Left lung (tissue), 4 donors: ENCODE measurements at regions not wholly inside any gene's neighbourhood (a gene's known extent, or its start where the extent isn't known, plus 50 kb on each side); places are given as distances from the start of the nearest gene placed in this dataset.
"Not testable (repeated sequence)": the region's sequence is repeated elsewhere in the genome, so short reads cannot be mapped to it uniquely, and the experiment has no call there.

ENCODE experiments used
- ATAC-seq: fragments of 200-7000 bp; cut with Tn5 transposase; one replicate; pipeline ENCODE4 v1.9.1; 2020; ENCODE audit warnings: moderate library complexity
- DNase-seq, 4 donors: peaks; one replicate each; pipeline ENCODE4 v3.0.0-alpha.2; 2013 to 2020
- H3K27ac ChIP-seq, 2 donors: fragments of 200-600 bp; sonication (generic) in 1 of 2; one replicate each; pipeline versions ENCODE4 v1.5.0 to v1.8.0; 2020 to 2021
- H3K27me3 ChIP-seq, 2 donors: fragments of 200-600 bp; sonication (generic) in 1 of 2; one replicate each; pipeline versions ENCODE4 v1.5.0 to v1.8.0; 2020 to 2021
- H3K36me3 ChIP-seq, 2 donors: fragments of 200-600 bp; sonication (generic) in 1 of 2; one replicate each; pipeline versions ENCODE4 v1.5.0 to v1.8.0; 2020 to 2021
- H3K4me1 ChIP-seq, 2 donors: fragments of 200-600 bp; one replicate each; pipeline ENCODE4 v1.8.0; 2021
- H3K4me3 ChIP-seq, 2 donors: fragments of 200-600 bp; sonication (generic) in 1 of 2; one replicate each; pipeline versions ENCODE4 v1.5.0 to v1.8.0; 2020 to 2021; ENCODE audit warnings: mild to moderate bottlenecking in 1 of 2
- H3K9me3 ChIP-seq, 2 donors: fragments of 200-600 bp; sonication (generic) in 1 of 2; one replicate each; pipeline versions ENCODE4 v1.5.0 to v1.8.0; 2020 to 2021
- intact Hi-C, 2 donors: fragments of 100-400 bp; cut with DNase I; formaldehyde crosslinking; loops; one replicate each; pipeline versions ENCODE4 v1.11.2 to v1.14.2; 2022
- TF ChIP-seq, protein P1 (sequence below), 2 donors: fragments of 200-600 bp; sonication (generic) in 1 of 2; IDR thresholded peaks; one replicate each; pipeline versions ENCODE4 v1.5.0 to v1.8.0; 2021; ENCODE audit warnings: antibody characterized with exemption in 2 of 2
- donor health status: DM: no; HTN: yes; CAD: no.
- donor health status: DM: no; HTN: no; CAD: no.

DNA sequence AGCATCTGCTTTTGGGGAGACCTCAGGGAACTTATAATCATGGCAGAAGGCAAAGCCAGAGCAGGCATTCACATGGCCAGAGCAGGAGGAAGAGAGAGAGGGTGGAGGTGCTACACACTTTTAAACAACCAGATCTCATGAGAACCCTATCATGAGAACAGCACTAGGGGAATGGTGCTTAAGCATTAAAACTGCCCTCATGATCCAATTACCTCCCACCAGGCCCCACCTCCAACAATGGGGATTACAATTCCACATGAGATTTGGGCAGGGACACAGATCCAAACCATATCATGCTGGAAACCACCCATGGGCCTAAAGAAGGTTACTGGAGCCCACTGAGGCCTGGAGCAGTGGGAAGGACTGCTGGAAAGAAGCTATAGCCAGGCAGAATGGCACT lies 66.9 kb upstream of the CHST1 start:
- TF ChIP-seq, protein P1, sequence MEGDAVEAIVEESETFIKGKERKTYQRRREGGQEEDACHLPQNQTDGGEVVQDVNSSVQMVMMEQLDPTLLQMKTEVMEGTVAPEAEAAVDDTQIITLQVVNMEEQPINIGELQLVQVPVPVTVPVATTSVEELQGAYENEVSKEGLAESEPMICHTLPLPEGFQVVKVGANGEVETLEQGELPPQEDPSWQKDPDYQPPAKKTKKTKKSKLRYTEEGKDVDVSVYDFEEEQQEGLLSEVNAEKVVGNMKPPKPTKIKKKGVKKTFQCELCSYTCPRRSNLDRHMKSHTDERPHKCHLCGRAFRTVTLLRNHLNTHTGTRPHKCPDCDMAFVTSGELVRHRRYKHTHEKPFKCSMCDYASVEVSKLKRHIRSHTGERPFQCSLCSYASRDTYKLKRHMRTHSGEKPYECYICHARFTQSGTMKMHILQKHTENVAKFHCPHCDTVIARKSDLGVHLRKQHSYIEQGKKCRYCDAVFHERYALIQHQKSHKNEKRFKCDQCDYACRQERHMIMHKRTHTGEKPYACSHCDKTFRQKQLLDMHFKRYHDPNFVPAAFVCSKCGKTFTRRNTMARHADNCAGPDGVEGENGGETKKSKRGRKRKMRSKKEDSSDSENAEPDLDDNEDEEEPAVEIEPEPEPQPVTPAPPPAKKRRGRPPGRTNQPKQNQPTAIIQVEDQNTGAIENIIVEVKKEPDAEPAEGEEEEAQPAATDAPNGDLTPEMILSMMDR (IDR thresholded peaks at IDR 0.05): no peak
- Histone ChIP-seq H3K4me3 (no peak overlapping the region), H3K27me3 (no peaks in the 10 kb centered on the region), H3K9me3 (no peaks in the 10 kb centered on the region), H3K4me1 (no peaks in the 10 kb centered on the region), H3K27ac (no peak overlapping the region), H3K36me3 (no peaks in the 10 kb centered on the region)
- intact Hi-C loops: no loop called here
- ATAC-seq (no peak), DNase-seq (no peak)

DNA sequence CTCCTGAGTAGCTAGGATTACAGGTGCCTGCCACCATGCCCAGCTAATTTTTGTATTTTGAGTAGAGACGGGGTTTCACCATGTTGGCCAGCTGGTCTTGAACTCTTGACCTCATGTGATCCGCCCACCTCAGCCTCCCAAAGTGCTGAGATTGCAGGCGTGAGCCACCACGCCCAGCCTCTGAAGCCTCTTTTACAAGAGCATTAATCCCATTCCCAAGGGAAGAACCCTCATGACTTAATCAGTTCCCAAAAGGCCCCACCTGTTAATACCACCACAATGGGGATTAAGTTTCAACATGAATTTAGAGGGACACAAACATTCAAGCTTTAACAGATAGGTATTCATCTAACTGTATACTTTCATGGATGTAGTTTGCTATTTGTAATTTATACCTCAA lies 65.7 kb upstream of the CHST1 start:
- H3K9me3 ChIP-seq, intact Hi-C loops, H3K27ac ChIP-seq, DNase-seq, ATAC-seq, H3K36me3 ChIP-seq, H3K27me3 ChIP-seq, H3K4me1 ChIP-seq, H3K4me3 ChIP-seq: not testable (repeated sequence)

DNA sequence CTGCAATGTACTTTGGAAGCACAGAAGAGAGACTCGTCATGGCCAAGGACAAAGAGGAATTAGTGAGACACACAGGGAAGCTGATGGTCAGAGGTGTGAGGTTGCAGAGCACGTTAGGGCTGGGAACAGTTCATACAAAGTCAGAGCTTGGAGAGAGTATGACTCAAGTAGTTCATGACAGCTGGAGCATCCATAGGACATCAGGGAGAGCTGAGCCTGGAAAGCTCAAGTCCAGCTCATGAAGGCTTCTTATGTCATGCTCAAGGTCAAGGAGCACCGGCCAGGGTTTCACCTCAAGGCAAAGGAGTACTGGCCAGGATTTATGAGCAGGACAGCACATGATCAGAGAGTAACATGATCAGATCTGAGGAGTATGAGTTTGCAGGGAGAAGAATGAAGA lies 64.6 kb upstream of the CHST1 start:
- no peak for ATAC-seq
- TF ChIP-seq, protein P1 (IDR thresholded peaks at IDR 0.05): no peak
- Histone ChIP-seq H3K4me3 (no peak overlapping the region), H3K9me3 (no peaks in the 10 kb centered on the region), H3K4me1 (no peaks in the 10 kb centered on the region), H3K36me3 (no peaks in the 10 kb centered on the region), H3K27ac (no peak overlapping the region), H3K27me3 (no peaks in the 10 kb centered on the region)
- intact Hi-C loops: no loop called here
- no peak for DNase-seq

DNA sequence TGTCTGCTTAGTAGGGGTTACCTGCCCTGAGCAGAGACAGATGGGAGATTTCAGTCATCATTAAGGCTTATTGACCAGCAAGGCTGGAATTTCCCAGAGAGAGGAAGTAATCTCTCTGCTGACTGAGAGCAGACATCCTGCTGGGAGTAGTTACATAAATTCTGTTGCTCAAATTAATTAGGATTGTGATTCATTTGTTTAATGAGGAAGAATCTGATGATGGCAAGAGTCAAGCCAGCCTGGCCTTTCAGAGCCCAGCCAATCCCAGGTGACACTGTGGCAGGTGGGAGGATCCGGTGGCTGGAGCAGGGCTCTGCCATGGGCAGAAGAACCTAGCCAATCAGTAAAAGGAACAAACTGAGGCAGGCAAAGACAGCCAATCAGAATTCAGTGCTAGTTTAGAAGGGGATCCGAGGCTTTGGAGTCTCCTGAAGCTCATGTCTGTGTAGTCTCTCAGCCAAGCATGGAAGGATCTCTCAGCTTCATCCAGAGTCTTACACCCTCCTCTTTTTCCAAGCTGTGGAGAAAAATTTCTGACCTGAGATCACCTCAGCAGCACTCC lies 61.2 kb upstream of the CHST1 start:
- TF ChIP-seq, protein P1 (IDR thresholded peaks at IDR 0.05): no peak
- no peak overlapping the region for H3K4me3 ChIP-seq
- ATAC-seq: no peak
- no peaks in the 10 kb centered on the region for H3K36me3 ChIP-seq
- no peaks in the 10 kb centered on the region for H3K4me1 ChIP-seq
- intact Hi-C loops: no loop called here
- H3K27me3 ChIP-seq: peaks cover 0 to 6% of the 10 kb centered on the region in 2 donors
- H3K27ac ChIP-seq: no peak overlapping the region
- no peaks in the 10 kb centered on the region for H3K9me3 ChIP-seq
- DNase-seq: no peak

DNA sequence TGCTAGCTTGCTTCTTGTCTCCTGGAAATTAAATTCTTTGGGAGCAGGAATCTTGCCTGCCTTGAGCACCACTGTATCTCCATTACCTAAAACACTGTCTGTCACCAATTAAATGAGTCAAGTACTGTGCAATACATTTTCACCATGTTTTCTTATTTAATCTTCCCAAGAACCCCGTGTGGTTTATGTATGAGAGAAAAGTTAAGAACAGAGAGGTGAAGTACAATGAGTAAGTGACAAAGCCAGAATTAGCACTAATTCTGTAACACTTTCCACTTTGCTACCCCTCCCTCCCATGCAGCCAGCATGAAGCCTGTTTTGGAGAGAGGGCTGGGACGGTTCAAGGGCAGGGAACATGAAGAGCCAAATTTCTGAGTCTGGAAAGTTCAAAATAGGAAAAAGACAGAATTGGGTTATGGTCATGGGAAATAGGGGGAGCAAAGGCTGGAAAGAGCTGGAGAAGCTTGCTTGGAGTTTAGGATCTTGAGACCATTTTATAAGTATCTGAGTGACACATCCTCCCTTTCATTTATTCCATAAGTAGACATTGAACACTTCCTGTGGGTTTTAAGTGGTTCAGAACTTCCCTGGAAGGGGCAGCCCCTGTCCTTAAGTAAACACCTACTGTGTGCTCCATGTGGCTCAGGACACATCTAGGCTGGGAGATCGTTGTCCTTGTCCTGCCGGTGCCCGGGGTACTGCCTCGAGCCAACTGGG lies 60.5 kb upstream of the CHST1 start:
- H3K27ac ChIP-seq: no peak overlapping the region
- DNase-seq: no peak

More for the DNA sequence above, 60.5 kb upstream of the CHST1 start:
- intact Hi-C loops: no loop called here
- Histone ChIP-seq H3K4me1 (no peaks in the 10 kb centered on the region), H3K9me3 (no peaks in the 10 kb centered on the region), H3K36me3 (no peaks in the 10 kb centered on the region), H3K27me3 (peaks cover 0 to 6% of the 10 kb centered on the region in 2 donors), H3K4me3 (no peak overlapping the region)
- ATAC-seq: no peak
- TF ChIP-seq, protein P1 (IDR thresholded peaks at IDR 0.05): no peak
